ENCODE measurements at regions not wholly inside any gene's neighbourhood (a gene's known extent, or its start where the extent isn't known, plus 50 kb on each side); places are given as distances from the start of the nearest gene placed in this dataset.

DNA sequence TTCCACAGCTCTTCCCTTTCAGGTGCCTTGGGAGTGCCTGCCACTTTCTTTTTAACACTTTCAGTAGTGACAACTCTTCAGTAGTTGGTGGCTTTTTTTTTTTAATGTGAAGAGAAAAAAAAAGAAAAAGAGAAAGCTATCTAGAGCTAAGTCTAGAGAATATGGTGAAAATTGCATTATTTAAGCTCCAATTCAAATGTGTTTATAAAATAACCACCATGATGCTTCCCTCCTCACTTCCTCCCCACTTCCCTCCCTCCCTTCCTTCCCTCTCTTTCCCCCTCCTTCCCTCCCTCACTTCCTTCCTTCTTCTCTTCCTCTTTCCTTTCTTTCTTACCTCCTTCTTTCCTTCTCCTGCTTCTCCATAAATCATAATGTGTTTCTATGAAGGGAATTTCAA is 456.7 kb upstream of the ACTBL2 start:
- BruUV-seq (replicated peaks) = no TSS peak
- no peaks in the 10 kb centered on the region for H3K27me3 ChIP-seq (ENCODE audit: control insufficient read depth, insufficient read depth, low read length)
- no peaks in the 10 kb centered on the region for H3K9me3 ChIP-seq (ENCODE audit: control insufficient read depth, insufficient read depth, low read depth, low read length)
- ChIA-PET CTCF (no interaction called here), POLR2A (no interaction called here)
- H3K27ac ChIP-seq (ENCODE audit: low read length) = peak overlapping the region; percentile 39; the same call in 1 of the 2 replicates
- TF ChIP-seq TCF7L2 (IDR thresholded peaks at IDR 0.05; ENCODE audit: low read depth, low read length) (no peak), SIN3A (IDR thresholded peaks at IDR 0.05; ENCODE audit: borderline replicate concordance, insufficient read depth, low read depth, low read length) (no peak), POLR2AphosphoS5 (IDR thresholded peaks at IDR 0.05; ENCODE audit: low read depth, low read length) (no peak)
- TF ChIP-seq, protein P1, sequence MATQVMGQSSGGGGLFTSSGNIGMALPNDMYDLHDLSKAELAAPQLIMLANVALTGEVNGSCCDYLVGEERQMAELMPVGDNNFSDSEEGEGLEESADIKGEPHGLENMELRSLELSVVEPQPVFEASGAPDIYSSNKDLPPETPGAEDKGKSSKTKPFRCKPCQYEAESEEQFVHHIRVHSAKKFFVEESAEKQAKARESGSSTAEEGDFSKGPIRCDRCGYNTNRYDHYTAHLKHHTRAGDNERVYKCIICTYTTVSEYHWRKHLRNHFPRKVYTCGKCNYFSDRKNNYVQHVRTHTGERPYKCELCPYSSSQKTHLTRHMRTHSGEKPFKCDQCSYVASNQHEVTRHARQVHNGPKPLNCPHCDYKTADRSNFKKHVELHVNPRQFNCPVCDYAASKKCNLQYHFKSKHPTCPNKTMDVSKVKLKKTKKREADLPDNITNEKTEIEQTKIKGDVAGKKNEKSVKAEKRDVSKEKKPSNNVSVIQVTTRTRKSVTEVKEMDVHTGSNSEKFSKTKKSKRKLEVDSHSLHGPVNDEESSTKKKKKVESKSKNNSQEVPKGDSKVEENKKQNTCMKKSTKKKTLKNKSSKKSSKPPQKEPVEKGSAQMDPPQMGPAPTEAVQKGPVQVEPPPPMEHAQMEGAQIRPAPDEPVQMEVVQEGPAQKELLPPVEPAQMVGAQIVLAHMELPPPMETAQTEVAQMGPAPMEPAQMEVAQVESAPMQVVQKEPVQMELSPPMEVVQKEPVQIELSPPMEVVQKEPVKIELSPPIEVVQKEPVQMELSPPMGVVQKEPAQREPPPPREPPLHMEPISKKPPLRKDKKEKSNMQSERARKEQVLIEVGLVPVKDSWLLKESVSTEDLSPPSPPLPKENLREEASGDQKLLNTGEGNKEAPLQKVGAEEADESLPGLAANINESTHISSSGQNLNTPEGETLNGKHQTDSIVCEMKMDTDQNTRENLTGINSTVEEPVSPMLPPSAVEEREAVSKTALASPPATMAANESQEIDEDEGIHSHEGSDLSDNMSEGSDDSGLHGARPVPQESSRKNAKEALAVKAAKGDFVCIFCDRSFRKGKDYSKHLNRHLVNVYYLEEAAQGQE (IDR thresholded peaks at IDR 0.05; ENCODE audit: insufficient read depth in 1 of 2, low read depth in 2 of 2, low read length in 1 of 2) = no peak
- TF ChIP-seq, protein P2, sequence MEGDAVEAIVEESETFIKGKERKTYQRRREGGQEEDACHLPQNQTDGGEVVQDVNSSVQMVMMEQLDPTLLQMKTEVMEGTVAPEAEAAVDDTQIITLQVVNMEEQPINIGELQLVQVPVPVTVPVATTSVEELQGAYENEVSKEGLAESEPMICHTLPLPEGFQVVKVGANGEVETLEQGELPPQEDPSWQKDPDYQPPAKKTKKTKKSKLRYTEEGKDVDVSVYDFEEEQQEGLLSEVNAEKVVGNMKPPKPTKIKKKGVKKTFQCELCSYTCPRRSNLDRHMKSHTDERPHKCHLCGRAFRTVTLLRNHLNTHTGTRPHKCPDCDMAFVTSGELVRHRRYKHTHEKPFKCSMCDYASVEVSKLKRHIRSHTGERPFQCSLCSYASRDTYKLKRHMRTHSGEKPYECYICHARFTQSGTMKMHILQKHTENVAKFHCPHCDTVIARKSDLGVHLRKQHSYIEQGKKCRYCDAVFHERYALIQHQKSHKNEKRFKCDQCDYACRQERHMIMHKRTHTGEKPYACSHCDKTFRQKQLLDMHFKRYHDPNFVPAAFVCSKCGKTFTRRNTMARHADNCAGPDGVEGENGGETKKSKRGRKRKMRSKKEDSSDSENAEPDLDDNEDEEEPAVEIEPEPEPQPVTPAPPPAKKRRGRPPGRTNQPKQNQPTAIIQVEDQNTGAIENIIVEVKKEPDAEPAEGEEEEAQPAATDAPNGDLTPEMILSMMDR (IDR thresholded peaks at IDR 0.05) = no peak
- H3K4me1 ChIP-seq (ENCODE audit: control insufficient read depth, insufficient read depth, low read length) = no peaks in the 10 kb centered on the region
- no peak overlapping the region for H3K4me3 ChIP-seq (ENCODE audit: low read depth in 2 of 2, low read length in 2 of 2)
- H3K36me3 ChIP-seq (ENCODE audit: control insufficient read depth, insufficient read depth, low read length) = no peaks in the 10 kb centered on the region
- DNase-seq (ENCODE audit: low read depth, low spot score) = no peak
- in situ Hi-C loops (cut with HindIII; ENCODE audit: low pct_unique_long_range_greater_than_20kb, low sequenced_read_pairs) (no loop called here), intact Hi-C loops (cut with micrococcal nuclease; ENCODE audit: unreplicated experiment) (no loop called here)
- ATAC-seq = no peak

DNA sequence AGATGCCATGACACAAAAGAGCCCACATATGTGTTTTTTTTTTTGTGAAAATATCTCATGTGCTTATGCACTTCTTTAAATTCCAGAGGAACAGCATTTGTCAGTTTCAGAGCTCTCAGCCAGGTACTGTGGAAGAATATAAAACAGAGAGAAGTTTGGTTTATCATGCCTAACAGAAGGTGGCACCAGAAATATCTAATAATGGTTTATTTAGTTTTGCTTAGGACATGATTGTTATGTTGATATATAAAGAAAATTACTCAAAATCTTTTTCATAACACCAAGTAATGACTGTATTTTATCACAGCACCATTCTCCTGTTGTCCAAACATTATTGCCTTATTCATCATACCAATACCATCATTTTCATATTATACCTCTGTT is 455.6 kb upstream of the ACTBL2 start:
- H3K9me3 ChIP-seq (ENCODE audit: control insufficient read depth, insufficient read depth, low read depth, low read length) = no peaks in the 10 kb centered on the region
- no peaks in the 10 kb centered on the region for H3K27me3 ChIP-seq (ENCODE audit: control insufficient read depth, insufficient read depth, low read length)
- H3K27ac ChIP-seq (ENCODE audit: low read length) = no peak overlapping the region; the same call in 1 of the 2 replicates
- DNase-seq (ENCODE audit: low read depth, low spot score) (no peak), ATAC-seq (no peak)
- intact Hi-C loops (cut with micrococcal nuclease; ENCODE audit: unreplicated experiment) (no loop called here), in situ Hi-C loops (cut with HindIII; ENCODE audit: low pct_unique_long_range_greater_than_20kb, low sequenced_read_pairs) (no loop called here)
- H3K4me3 ChIP-seq (ENCODE audit: low read depth in 2 of 2, low read length in 2 of 2) = no peak overlapping the region
- H3K4me1 ChIP-seq (ENCODE audit: control insufficient read depth, insufficient read depth, low read length) = no peaks in the 10 kb centered on the region
- BruUV-seq (replicated peaks) = no TSS peak
- POLR2A ChIA-PET = no interaction called here
- TF ChIP-seq POLR2AphosphoS5 (IDR thresholded peaks at IDR 0.05; ENCODE audit: low read depth, low read length) (no peak), TCF7L2 (IDR thresholded peaks at IDR 0.05; ENCODE audit: low read depth, low read length) (no peak), SIN3A (IDR thresholded peaks at IDR 0.05; ENCODE audit: borderline replicate concordance, insufficient read depth, low read depth, low read length) (no peak)
- TF ChIP-seq, protein P2 (IDR thresholded peaks at IDR 0.05) = no peak
- TF ChIP-seq, protein P1 (IDR thresholded peaks at IDR 0.05; ENCODE audit: insufficient read depth in 1 of 2, low read depth in 2 of 2, low read length in 1 of 2) = no peak
- H3K36me3 ChIP-seq (ENCODE audit: control insufficient read depth, insufficient read depth, low read length) = no peaks in the 10 kb centered on the region
- CTCF ChIA-PET = interaction anchor here (0.7 kb wide), 1 partner anchor 234 kb away, joined by 4 read pairs; no protein-coding TSS in a partner anchor

Measured in Panc1 (cell line).